ENCODE measurements at regions not wholly inside any gene's neighbourhood (a gene's known extent, or its start where the extent isn't known, plus 50 kb on each side); places are given as distances from the start of the nearest gene placed in this dataset.
A peak's percentile ranks its signal among the peaks of the same experiment; 100 is the strongest.
"Not testable (repeated sequence)": the region's sequence is repeated elsewhere in the genome, so short reads cannot be mapped to it uniquely, and the experiment has no call there.

GRCh38 chr4:162838671-162839070 lies 328.0 kb downstream of the NAF1 start:
- DNase-seq: no peak

- no peak for DNase-seq
Observed at GRCh38 chr4:162837679-162838078, 329.0 kb downstream of the NAF1 start.

GRCh38 chr4:162837241-162837640 lies 329.4 kb downstream of the NAF1 start:
- no peak for DNase-seq

- no peak for DNase-seq
Observed at GRCh38 chr4:162836773-162837172, 329.9 kb downstream of the NAF1 start.

GRCh38 chr4:162836258-162836657 lies 330.4 kb downstream of the NAF1 start:
- DNase-seq: not testable (repeated sequence)

- no peak for DNase-seq
Observed at GRCh38 chr4:162830899-162831298, 335.8 kb downstream of the NAF1 start.

- not testable (repeated sequence) for DNase-seq
Observed at GRCh38 chr4:162817374-162817773, 349.3 kb downstream of the NAF1 start.

GRCh38 chr4:162804351-162804924 lies 362.3 kb downstream of the NAF1 start:
- DNase-seq: no peak

DNA sequence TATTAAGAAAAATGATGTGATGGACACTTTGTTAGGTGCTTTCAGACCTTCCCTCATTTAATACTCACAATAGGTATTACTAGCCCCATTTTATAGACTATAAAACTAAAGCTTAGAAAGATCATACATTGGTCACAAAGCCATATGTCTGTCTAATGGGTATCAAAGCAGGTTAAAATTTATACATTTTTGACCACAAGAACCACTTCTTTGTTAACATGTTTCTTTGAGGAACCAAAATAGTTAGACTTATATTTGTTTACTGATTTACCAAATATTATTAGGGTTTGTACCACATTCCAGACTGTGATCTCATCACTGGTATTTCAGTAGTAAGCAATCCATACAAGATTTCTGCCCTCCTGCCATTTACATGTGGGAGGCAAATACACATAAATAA lies 363.3 kb downstream of the NAF1 start:
- no peak for DNase-seq

- no peak for DNase-seq
Observed at GRCh38 chr4:162797108-162797507, 369.6 kb downstream of the NAF1 start.

- DNase-seq: peak; percentile 16
Observed at GRCh38 chr4:162793571-162793970, 373.1 kb downstream of the NAF1 start.

GRCh38 chr4:162793004-162793403 lies 373.7 kb downstream of the NAF1 start:
- no peak for DNase-seq

- DNase-seq: no peak
Observed at GRCh38 chr4:162791226-162791625, 375.5 kb downstream of the NAF1 start.

DNA sequence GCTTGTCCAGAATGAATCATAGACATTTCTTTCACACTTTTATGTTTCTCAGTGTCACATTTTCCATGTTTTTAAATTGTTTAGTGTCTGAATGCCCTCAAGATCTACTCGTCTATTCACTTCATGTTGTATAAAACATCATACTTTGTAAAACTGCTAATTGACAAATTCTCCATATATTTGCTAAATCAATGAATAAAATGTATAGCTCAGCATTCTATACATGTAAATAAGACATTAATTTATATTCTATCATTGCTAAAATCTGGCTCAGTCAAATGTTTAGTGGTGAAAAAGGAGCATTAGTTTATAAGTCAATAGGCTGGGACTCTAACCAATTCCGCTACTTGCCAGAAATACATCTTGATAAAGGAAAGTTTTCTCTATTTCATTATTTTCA lies 379.6 kb downstream of the NAF1 start:
- DNase-seq: no peak

GRCh38 chr4:162782778-162783525 lies 383.7 kb downstream of the NAF1 start:
- no peak for DNase-seq

DNA sequence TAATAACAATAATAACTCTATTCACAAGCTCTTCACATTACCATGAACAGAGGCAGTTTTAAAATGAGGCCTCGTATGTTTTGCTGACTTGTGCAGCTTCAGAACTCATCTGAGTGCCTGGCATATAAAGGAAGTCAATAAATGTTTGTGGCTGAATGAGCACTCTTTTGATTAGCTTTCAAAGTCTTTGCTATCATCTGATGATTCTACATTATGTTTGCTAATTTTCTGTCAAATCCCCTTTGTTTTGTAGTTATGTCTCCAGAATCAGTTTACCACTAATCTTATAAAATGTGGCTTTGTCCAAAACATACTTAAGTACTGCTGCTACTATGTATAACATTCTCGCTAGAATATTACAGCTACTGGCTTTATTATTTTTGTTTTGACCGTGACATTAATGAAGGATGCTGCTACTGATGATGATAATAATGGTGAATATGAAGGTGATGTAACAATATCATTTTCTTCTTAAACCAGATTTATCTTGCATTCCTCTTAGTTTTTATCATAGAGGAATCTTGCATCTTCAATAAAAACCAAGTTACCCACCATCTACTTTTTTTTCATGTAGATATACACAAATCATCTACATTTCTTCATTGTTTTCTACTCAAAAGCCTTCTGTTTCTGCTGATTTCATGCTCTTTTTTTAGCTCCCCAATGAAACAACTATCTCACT lies 384.5 kb downstream of the NAF1 start:
- no peak for DNase-seq

DNA sequence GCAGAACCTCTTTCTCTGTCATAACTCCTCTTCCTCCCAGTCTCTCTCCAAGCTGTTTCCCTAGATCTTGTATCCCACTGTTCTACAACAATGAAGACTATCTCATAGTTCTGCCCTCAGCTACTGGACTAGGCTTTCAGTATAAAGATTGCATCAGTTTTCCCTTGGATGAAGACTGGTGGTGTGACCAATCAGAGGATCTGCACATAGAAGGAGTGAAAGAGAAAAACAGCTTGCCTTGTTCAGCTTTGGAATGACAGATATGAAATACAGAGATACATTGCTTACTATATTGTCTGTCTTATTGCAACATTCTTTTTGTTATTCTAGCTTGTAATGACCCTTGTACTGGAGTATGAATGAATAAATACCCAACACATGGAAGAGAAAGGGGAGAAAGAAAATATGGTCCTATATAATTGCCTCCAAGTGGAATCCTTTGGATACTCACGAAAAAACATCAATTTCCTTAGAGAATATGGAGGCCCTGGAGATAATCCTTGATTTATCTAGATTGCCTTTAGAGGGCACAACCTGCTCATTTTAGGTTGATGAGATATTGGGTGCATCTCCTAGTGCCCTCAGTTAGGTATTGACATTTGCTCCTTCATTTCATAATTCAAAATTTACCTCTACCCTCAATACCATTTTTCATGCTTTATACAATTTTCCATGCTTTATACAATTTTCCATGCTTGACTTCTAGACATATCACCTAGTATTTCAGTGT lies 395.8 kb downstream of the NAF1 start:
- peak; percentile 47 for DNase-seq

GRCh38 chr4:162767083-162767482 lies 399.6 kb downstream of the NAF1 start:
- no peak for DNase-seq

- DNase-seq: no peak
Observed at GRCh38 chr4:162761965-162762364, 404.7 kb downstream of the NAF1 start.

- DNase-seq: not testable (repeated sequence)
Observed at GRCh38 chr4:162740228-162740627, 426.5 kb downstream of the NAF1 start.

DNA sequence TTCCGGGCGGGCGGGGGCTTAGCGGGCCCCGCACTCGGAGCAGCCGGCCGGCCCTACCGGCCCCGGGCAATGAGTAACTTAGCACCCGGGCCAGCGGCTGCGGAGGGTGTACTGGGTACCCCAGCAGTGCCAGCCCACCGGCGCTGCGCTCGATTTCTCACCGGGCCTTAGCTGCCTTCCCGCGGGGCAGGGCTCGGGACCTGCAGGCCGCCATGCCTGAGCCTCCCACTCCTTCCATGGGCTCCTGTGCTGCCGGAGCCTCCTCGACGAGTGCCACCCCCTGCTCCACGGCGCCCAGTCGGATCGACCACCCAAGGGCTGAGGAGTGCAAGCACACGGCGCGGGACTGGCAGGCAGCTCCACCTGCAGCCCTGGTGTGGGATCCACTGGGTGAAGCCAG lies 427.1 kb downstream of the NAF1 start:
- not testable (repeated sequence) for DNase-seq

DNA sequence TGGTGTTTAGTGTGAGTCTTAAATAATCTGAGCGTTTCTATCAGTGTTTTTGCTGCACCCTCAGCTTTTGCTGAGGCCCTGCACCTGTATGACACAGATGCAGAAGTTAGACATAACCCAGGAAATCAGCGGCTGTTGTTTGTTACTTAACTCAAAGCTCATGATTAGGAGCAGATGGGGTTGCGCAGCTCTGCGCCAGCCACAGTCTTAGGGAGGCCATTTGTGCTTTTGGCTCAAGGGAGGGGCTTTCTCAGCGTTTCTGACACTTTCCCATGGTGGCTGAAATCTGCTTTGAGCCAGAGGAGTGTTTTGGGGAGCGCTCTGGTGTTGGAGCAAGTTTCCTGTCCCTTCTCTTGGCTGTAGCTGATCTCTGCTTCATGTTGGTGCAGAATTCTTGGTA lies 433.8 kb downstream of the NAF1 start:
- peak; percentile 4 for DNase-seq

DNA sequence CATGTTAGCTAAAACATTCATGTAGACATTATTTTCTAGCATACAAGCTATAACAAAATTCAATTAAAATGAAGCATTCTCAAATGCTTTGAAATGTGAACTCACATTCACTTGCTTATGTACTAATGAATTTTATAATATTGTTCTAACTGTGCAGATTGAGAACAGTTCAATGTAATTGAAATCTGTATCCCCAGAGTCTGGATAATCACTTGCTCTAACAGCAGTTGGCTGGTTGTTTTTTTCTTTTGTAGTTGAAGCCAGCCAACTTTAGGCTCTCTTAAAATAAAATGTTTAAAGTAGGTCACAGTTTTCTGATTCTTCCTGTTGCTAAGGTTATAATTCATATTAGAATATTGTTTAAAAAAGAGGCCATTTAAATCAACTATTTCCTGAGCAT lies 438.9 kb downstream of the NAF1 start:
- no peak for DNase-seq
